Peyer's patch (tissue), 4 donors: ENCODE measurements at regions not wholly inside any gene's neighbourhood (a gene's known extent, or its start where the extent isn't known, plus 50 kb on each side); places are given as distances from the start of the nearest gene placed in this dataset.

Source experiments
- DNase-seq, 3 donors: peaks; one replicate each; pipeline ENCODE4 v3.0.0-alpha.2; 2017 to 2019
- H3K27ac ChIP-seq, 4 donors: fragments of 200-600 bp; sonication (generic); one replicate each; pipeline ENCODE4 v1.5.1; 2016 to 2019
- H3K27me3 ChIP-seq, 2 donors: fragments of 200-600 bp; sonication (generic); one replicate each; pipeline ENCODE4 v1.5.1; 2019
- H3K36me3 ChIP-seq, 3 donors: fragments of 200-600 bp; sonication (generic); one replicate each; pipeline ENCODE4 v1.5.1; 2016 to 2019
- H3K4me1 ChIP-seq, 4 donors: fragments of 200-600 bp; sonication (generic); one replicate each; pipeline ENCODE4 v1.5.1; 2016 to 2019
- H3K4me3 ChIP-seq, 4 donors: fragments of 200-600 bp; sonication (generic); 1 replicate in 3 of 4; 2 replicates in 1 of 4; pipeline ENCODE4 v1.5.1; 2016 to 2019; ENCODE audit warnings: mild to moderate bottlenecking in 1 of 4
- H3K9me3 ChIP-seq, 4 donors: fragments of 200-600 bp; sonication (generic); one replicate each; pipeline ENCODE4 v1.5.1; 2016 to 2019; ENCODE audit warnings: mild to moderate bottlenecking in 1 of 4
- POLR2A ChIP-seq, 2 donors: fragments of 450-650 bp; IDR thresholded peaks; one replicate each; pipeline ENCODE4 v1.5.1; 2017; ENCODE audit warnings: antibody characterized with exemption in 2 of 2, mild to moderate bottlenecking in 2 of 2, moderate library complexity in 2 of 2
- TF ChIP-seq, protein P1 (sequence below), 6 experiments: fragments of 450-650 bp in 4 of 6; fragments of 200-600 bp in 2 of 6; sonication (generic) in 1 of 6; IDR thresholded peaks; one replicate each; pipeline ENCODE4 v1.5.1; 2017 to 2019; ENCODE audit warnings: antibody characterized with exemption in 6 of 6, mild to moderate bottlenecking in 3 of 6, moderate library complexity in 1 of 6

DNA sequence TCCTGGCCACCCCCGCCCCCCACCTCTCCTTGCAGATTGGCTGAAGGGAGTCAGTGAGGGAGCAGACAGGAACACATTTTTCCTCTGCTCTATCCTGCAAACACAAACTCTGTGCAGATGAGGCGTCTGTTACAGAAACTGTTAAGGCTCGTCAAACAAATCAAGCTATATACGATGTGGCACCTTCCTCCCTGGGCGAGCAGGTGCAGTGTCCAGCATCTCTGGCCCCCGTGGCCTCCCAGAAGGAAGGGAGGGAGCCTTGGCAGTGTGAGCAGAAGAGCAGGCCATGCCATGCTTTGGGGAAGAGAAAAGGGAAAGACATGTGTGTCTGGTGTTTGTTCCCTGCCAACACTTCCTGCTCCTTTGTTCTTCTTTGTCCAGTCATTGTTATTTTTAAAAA is 267.8 kb downstream of the UTP18 start:
- no peaks in the 10 kb centered on the region for H3K9me3 ChIP-seq
- TF ChIP-seq POLR2A (IDR thresholded peaks at IDR 0.05): no peak
- TF ChIP-seq, protein P1, sequence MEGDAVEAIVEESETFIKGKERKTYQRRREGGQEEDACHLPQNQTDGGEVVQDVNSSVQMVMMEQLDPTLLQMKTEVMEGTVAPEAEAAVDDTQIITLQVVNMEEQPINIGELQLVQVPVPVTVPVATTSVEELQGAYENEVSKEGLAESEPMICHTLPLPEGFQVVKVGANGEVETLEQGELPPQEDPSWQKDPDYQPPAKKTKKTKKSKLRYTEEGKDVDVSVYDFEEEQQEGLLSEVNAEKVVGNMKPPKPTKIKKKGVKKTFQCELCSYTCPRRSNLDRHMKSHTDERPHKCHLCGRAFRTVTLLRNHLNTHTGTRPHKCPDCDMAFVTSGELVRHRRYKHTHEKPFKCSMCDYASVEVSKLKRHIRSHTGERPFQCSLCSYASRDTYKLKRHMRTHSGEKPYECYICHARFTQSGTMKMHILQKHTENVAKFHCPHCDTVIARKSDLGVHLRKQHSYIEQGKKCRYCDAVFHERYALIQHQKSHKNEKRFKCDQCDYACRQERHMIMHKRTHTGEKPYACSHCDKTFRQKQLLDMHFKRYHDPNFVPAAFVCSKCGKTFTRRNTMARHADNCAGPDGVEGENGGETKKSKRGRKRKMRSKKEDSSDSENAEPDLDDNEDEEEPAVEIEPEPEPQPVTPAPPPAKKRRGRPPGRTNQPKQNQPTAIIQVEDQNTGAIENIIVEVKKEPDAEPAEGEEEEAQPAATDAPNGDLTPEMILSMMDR (IDR thresholded peaks at IDR 0.05): no peak
- no peaks in the 10 kb centered on the region for H3K27me3 ChIP-seq
- no peaks in the 10 kb centered on the region for H3K36me3 ChIP-seq
- no peak overlapping the region for H3K27ac ChIP-seq
- DNase-seq: no peak
- no peaks in the 10 kb centered on the region for H3K4me1 ChIP-seq
- H3K4me3 ChIP-seq: no peak overlapping the region

DNA sequence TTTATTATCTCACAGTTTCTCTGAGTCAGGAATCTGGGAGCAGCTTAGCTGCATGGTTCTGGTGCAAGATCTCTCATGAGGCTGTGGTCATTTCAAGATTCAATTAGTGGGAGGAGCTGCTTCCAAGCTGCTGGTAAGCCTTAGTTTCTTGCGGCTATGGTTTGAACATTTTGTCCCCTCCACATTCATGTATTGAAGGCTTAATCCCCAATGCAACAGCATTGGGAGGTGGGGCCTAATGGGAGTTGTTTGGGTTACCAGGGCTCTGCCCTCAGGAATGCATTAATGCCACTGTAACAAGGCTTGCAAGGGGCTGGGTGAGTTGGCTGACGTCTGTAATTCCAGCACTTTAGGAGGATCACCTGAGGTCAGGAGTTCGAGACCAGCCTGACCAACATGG is 272.9 kb downstream of the UTP18 start:
- TF ChIP-seq POLR2A (IDR thresholded peaks at IDR 0.05): no peak
- TF ChIP-seq, protein P1 (IDR thresholded peaks at IDR 0.05): no peak
- Histone ChIP-seq H3K27ac (no peak overlapping the region), H3K27me3 (no peaks in the 10 kb centered on the region), H3K4me3 (no peak overlapping the region), H3K4me1 (no peaks in the 10 kb centered on the region), H3K36me3 (no peaks in the 10 kb centered on the region), H3K9me3 (no peaks in the 10 kb centered on the region)
- DNase-seq: no peak

DNA sequence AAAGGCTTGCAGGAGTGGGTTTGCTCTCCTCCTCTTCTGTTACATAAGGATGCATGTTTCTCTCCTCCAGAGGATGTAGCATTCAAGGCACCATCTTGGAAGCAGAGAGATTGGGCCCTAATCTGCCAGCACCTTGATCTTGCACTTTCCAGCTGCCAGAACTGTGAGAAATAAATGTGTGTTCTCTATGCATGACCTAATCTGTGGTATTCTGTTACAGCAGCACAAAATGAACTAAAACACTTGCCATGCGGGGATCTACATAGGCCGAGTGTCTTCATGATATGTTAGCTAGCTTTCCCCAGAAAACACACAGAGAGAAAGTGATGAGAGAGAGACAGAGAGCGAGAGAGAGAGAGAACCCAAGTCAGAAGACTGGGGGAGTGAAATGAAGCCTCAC is 273.5 kb downstream of the UTP18 start:
- DNase-seq: no peak
- no peak for TF ChIP-seq POLR2A (IDR thresholded peaks at IDR 0.05)
- TF ChIP-seq, protein P1 (IDR thresholded peaks at IDR 0.05): no peak
- H3K9me3 ChIP-seq: no peaks in the 10 kb centered on the region
- no peaks in the 10 kb centered on the region for H3K36me3 ChIP-seq
- H3K4me3 ChIP-seq: no peak overlapping the region
- H3K27ac ChIP-seq: no peak overlapping the region
- no peaks in the 10 kb centered on the region for H3K4me1 ChIP-seq
- H3K27me3 ChIP-seq: no peaks in the 10 kb centered on the region

DNA sequence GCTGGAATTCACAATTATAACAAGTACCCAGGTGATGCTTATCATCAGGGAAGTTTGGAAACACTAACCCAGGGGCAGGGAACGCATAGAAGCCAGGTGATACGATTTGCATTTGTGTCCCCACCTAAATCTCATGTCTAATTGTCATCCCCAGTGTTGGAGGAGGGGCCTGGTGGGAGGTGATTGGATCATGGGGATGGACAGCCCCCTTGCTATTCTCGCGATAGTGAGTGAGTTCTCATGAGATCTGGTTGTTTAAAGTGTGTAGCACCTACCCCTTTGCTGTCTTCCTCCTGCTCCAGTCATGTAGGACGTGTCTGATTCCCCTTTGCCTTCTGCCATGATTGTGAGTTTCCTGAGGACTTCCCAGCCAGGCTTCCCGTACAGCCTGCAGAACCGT is 276.3 kb downstream of the UTP18 start:
- DNase-seq: no peak
- no peaks in the 10 kb centered on the region for H3K36me3 ChIP-seq
- H3K27me3 ChIP-seq: no peaks in the 10 kb centered on the region
- no peaks in the 10 kb centered on the region for H3K4me1 ChIP-seq
- H3K27ac ChIP-seq: no peak overlapping the region
- no peak for TF ChIP-seq POLR2A (IDR thresholded peaks at IDR 0.05)
- TF ChIP-seq, protein P1 (IDR thresholded peaks at IDR 0.05): no peak
- no peak overlapping the region for H3K4me3 ChIP-seq
- no peaks in the 10 kb centered on the region for H3K9me3 ChIP-seq

DNA sequence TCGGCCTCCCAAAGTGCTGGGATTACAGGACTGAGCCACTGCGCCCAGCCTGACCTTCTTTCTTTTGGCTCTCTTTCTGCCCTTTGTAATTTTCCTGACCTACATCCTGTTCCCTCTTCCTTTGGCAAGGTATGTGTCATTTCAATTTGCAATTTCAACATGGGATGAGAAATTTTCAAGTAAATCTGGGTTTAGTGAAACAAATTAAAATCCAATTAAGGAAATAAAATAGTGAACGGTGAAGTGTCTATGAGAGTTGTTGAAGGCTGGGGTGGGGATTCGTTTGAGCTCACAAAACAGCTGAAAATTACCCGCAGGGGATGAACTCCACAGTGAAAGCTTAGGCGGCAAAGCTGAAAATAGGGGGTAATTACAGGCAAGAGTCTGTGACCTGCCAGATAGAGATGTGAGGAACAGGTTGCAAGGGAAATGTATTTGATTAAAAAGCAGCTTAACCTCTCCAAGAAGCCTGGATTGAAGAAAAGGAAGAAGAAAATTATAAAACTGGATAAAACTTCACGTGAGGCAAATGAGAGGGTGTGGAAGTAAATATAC is 277.7 kb downstream of the UTP18 start:
- H3K4me3 ChIP-seq: no peak overlapping the region
- no peaks in the 10 kb centered on the region for H3K9me3 ChIP-seq
- no peak for TF ChIP-seq POLR2A (IDR thresholded peaks at IDR 0.05)
- TF ChIP-seq, protein P1 (IDR thresholded peaks at IDR 0.05): no peak

DNA sequence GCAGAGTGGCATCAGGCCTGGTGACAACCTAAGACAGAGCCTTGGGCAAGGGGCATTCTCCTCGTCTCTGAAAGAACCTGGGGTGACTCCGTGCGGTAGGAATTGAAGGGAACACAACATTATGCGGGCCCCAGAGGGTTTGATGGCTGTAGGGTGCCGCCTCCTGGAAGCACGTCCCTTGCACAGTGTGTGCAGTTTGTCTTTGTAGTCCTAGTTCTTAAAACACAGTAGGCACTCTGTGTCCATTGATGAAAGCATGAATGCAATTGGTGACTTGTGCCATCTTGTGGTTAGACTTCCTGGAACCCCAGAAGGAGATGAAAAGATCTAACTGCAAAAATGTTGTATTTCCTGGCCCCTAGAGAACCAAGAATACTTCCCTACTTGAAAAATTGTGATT is 279.8 kb downstream of the UTP18 start:
- H3K4me3 ChIP-seq: no peak overlapping the region
- no peak for DNase-seq
- TF ChIP-seq, protein P1 (IDR thresholded peaks at IDR 0.05): no peak
- TF ChIP-seq POLR2A (IDR thresholded peaks at IDR 0.05): no peak

More for the DNA sequence above, 277.7 kb downstream of the UTP18 start:
- no peaks in the 10 kb centered on the region for H3K4me1 ChIP-seq
- no peak overlapping the region for H3K27ac ChIP-seq
- no peak for DNase-seq
- H3K36me3 ChIP-seq: no peaks in the 10 kb centered on the region
- no peaks in the 10 kb centered on the region for H3K27me3 ChIP-seq

More for the DNA sequence above, 279.8 kb downstream of the UTP18 start:
- Histone ChIP-seq H3K27me3 (no peaks in the 10 kb centered on the region), H3K36me3 (no peaks in the 10 kb centered on the region), H3K4me1 (no peaks in the 10 kb centered on the region), H3K27ac (no peak overlapping the region), H3K9me3 (no peaks in the 10 kb centered on the region)
